ENCODE measurements at regions not wholly inside any gene's neighbourhood (a gene's known extent, or its start where the extent isn't known, plus 50 kb on each side); places are given as distances from the start of the nearest gene placed in this dataset.

DNA sequence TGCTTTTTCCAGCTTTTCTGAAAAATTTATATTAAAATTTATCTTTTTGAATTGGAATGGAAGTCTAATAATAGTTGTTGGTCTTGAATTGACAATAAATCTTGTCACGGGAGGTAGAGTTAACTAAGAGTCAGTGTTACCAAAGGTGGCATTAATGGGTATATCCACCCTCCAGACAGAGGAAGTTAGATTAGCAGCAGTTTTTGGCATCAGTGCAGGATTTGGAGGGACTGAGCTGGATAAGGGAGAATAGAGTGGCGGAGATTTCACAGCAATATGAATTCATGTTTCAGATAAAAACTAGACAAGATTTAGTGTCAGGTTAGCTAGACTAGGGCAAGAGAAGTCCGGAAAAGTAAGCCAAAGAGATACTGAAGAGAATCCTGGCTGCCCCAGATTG lies 201.3 kb upstream of the ZBTB20 start:
- intact Hi-C loops (cut with DNase I) = no loop called here

DNA sequence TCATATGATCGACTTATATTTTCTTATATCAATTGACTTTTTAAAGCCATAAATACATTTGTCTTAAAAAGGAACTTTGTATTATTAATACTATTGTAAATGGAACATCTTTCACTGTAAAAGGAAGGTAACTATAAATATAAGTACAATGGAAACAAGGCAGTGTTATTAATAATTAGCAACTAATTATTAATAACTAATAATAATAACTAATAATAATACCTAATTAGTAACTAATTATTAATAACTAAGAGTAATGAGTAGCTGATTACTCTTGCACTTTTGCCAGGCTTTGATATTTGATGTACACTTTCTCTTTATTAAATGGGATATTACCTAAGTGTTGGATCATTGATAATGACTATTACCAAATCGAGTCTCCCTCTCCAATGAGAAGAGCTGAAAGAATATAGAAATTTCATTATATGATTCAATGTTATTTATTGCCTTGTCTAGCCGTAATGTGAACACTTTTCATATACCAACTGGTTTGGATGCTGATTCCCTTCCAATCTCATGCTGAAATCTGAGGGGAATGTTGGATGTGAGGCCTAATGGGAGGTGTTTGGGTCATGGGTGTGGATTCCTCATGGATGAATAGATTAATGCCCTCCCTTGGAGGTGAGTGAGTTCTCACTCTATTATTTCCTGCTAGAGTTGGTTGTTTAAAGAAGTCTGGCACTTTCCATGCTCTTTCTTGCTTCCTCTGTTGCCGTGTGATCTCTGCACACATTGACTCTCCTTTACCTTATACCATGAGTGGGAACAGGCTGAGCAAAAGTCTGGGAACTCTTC lies 202.1 kb upstream of the ZBTB20 start:
- Histone ChIP-seq H3K27me3 (no peaks in the 10 kb centered on the region), H3K9me3 (peaks cover 0 to 8% (median 0%) of the 10 kb centered on the region in 12 donors), H3K36me3 (no peaks in the 10 kb centered on the region), H3K4me1 (peaks cover 0 to 14% (median 0%) of the 10 kb centered on the region in 12 donors), H3K4me3 (no peak overlapping the region), H3K27ac (no peak overlapping the region)
- intact Hi-C loops (cut with DNase I) = no loop called here
- no peak for TF ChIP-seq POLR2A (IDR thresholded peaks at IDR 0.05)
- TF ChIP-seq, protein P1, sequence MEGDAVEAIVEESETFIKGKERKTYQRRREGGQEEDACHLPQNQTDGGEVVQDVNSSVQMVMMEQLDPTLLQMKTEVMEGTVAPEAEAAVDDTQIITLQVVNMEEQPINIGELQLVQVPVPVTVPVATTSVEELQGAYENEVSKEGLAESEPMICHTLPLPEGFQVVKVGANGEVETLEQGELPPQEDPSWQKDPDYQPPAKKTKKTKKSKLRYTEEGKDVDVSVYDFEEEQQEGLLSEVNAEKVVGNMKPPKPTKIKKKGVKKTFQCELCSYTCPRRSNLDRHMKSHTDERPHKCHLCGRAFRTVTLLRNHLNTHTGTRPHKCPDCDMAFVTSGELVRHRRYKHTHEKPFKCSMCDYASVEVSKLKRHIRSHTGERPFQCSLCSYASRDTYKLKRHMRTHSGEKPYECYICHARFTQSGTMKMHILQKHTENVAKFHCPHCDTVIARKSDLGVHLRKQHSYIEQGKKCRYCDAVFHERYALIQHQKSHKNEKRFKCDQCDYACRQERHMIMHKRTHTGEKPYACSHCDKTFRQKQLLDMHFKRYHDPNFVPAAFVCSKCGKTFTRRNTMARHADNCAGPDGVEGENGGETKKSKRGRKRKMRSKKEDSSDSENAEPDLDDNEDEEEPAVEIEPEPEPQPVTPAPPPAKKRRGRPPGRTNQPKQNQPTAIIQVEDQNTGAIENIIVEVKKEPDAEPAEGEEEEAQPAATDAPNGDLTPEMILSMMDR (IDR thresholded peaks at IDR 0.05) = no peak
- no peak for DNase-seq
- ATAC-seq = no peak
- WGBS, 4 donors = 94 to 96% (median 95%) methylated on average over 4 of the region's 4 CpGs

More for the DNA sequence above, 201.3 kb upstream of the ZBTB20 start:
- ATAC-seq (no peak), DNase-seq (no peak)
- no peak overlapping the region for H3K4me3 ChIP-seq
- H3K4me1 ChIP-seq = peaks cover 0 to 14% (median 0%) of the 10 kb centered on the region in 12 donors
- WGBS, 4 donors = 42 to 47% (median 44%) methylated on average over 3 of the region's 3 CpGs
- no peaks in the 10 kb centered on the region for H3K36me3 ChIP-seq
- H3K27ac ChIP-seq = no peak overlapping the region
- no peaks in the 10 kb centered on the region for H3K27me3 ChIP-seq
- peaks cover 0 to 7% (median 0%) of the 10 kb centered on the region in 12 donors for H3K9me3 ChIP-seq
- TF ChIP-seq, protein P1 (IDR thresholded peaks at IDR 0.05) = no peak
- TF ChIP-seq POLR2A (IDR thresholded peaks at IDR 0.05) = no peak

DNA sequence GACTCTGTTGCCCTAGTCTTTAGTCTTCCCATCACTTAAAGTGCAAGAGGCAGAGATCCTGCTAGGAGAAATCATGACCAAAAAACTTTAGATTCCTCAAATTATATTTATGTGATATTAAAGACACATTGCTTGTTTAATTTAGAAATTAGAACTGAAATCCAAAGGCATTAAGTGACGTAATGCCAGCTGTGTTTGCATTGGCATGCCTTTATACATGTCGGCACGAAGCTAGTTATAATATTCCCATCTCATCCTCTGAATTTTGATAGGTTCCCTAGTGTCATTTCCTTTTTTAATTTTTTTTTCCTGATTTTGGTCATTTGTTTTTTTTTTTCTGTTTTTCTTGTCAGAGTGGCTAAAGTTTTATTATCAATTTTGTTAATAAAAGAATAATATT lies 203.5 kb upstream of the ZBTB20 start:
- TF ChIP-seq POLR2A (IDR thresholded peaks at IDR 0.05) = no peak
- TF ChIP-seq, protein P1 (IDR thresholded peaks at IDR 0.05) = no peak
- WGBS, 4 donors = 50 to 64% (median 57%) methylated on average over 3 of the region's 3 CpGs
- no peaks in the 10 kb centered on the region for H3K27me3 ChIP-seq
- peaks cover 0 to 8% (median 0%) of the 10 kb centered on the region in 12 donors for H3K9me3 ChIP-seq
- H3K4me3 ChIP-seq = no peak overlapping the region
- ATAC-seq = no peak
- intact Hi-C loops (cut with DNase I) = no loop called here
- no peaks in the 10 kb centered on the region for H3K36me3 ChIP-seq
- DNase-seq = peak in 2 of 5 donors; percentile 8 to 13
- peaks cover 0 to 14% (median 0%) of the 10 kb centered on the region in 12 donors for H3K4me1 ChIP-seq
- H3K27ac ChIP-seq = no peak overlapping the region

DNA sequence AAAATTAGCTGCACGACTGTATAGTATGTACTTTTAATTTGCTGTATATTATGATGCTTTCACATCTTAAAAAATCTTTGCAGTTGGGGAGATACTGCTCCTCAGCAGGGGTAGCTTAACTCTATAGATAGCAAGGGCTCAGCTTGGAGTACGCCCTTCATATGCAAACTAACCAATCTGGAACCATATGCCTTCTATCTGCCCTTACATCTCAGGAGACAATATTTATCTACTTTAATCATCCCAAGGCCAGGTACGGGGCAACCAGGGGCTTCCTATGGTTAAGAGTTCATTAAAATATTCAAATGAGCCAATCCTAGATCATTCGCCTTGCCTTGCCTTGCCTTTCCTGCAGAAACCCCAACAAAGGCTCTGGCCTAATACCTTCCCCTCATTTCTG lies 204.1 kb upstream of the ZBTB20 start:
- peaks cover 0 to 8% (median 0%) of the 10 kb centered on the region in 12 donors for H3K9me3 ChIP-seq
- TF ChIP-seq, protein P1 (IDR thresholded peaks at IDR 0.05) = no peak
- TF ChIP-seq POLR2A (IDR thresholded peaks at IDR 0.05) = no peak
- no peaks in the 10 kb centered on the region for H3K36me3 ChIP-seq
- 85 to 94% (median 89%) methylated on average over 4 of the region's 4 CpGs for WGBS, 4 donors
- H3K27me3 ChIP-seq = no peaks in the 10 kb centered on the region
- DNase-seq = no peak
- intact Hi-C loops (cut with DNase I) = no loop called here
- no peak for ATAC-seq
- no peak overlapping the region for H3K27ac ChIP-seq
- peaks cover 0 to 14% (median 0%) of the 10 kb centered on the region in 12 donors for H3K4me1 ChIP-seq
- no peak overlapping the region for H3K4me3 ChIP-seq

All from heart left ventricle (tissue), 16 donors.